K562 (cell line): ENCODE measurements at regions not wholly inside any gene's neighbourhood (a gene's known extent, or its start where the extent isn't known, plus 50 kb on each side); places are given as distances from the start of the nearest gene placed in this dataset.

Experiments used
- ATAC-seq: fragments of 200-7000 bp; cut with Tn5 transposase; 3 replicates; pipeline ENCODE4 v1.9.1; 2020; ENCODE audit warnings: moderate library complexity
- BruUV-seq: library from RNA; stranded (reverse); fragments of 400-500 nt; replicated peaks from 2 replicates; lab custom pipeline; 2021; lab: Mats Ljungman, UMichigan
- CTCF ChIA-PET: fragments of 300-600 bp; formaldehyde crosslinking; extraction: SDS; loops from one replicate; lab custom pipeline; 2021; ENCODE audit warnings: low intra/inter-chr PET ratio; lab: Yijun Ruan, JAX
- POLR2A ChIA-PET: fragments of 300-600, 350-650 bp; sonication (Branson Sonifier 250); formaldehyde crosslinking; extraction: SDS; loops from one replicate; lab custom pipeline; 2021; ENCODE audit warnings: antibody characterized with exemption, inconsistent platforms; lab: Yijun Ruan, JAX
- DNase-seq, 4 experiments: peaks; one replicate each; pipeline versions ENCODE4 v3.0.0 to v3.0.0-alpha.2; 2011 to 2018; ENCODE audit warnings: low spot score in 3 of 4, mixed read lengths in 3 of 4; ENCODE audit errors: extremely low read depth in 1 of 4
- FAIRE-seq: peaks from 2 replicates; lab custom pipeline; 2011; peaks lifted over from hg19 to GRCh38; lab: Jason Lieb, UNC
- H2AFZ ChIP-seq: 2 replicates; pipeline ENCODE4 v1.6.0; 2011; ENCODE audit warnings: low read depth, low read length, control low read depth, inconsistent platforms
- H3K27ac ChIP-seq: fragments of 200-600 bp; 3 replicates; pipeline ENCODE4 v1.8.0; 2011; ENCODE audit warnings: low read depth, mild to moderate bottlenecking, control low read depth, inconsistent platforms, low read length, moderate library complexity, mixed read lengths; ENCODE audit errors: extremely low read depth
- H3K27me3 ChIP-seq, 2 experiments: fragments of 300-600 bp in 1 of 2; 2 replicates in 1 of 2; 3 replicates in 1 of 2; pipeline versions ENCODE4 v1.6.0 to v1.8.0; 2011; ENCODE audit warnings: inconsistent platforms in 2 of 2, low read length in 2 of 2, mild to moderate bottlenecking in 1 of 2, mixed read lengths in 1 of 2, moderate library complexity in 1 of 2; ENCODE audit not compliant: control insufficient read depth in 2 of 2, insufficient read depth in 2 of 2
- H3K36me3 ChIP-seq: fragments of 300-600 bp; 3 replicates; pipeline ENCODE4 v1.8.0; 2011; ENCODE audit warnings: mild to moderate bottlenecking, low read length, inconsistent platforms; ENCODE audit not compliant: control insufficient read depth, insufficient read depth
- H3K4me1 ChIP-seq, 2 experiments: fragments of 200-600 bp in 1 of 2; replicated peaks in 1 of 2; 2 replicates in 1 of 2; 3 replicates in 1 of 2; pipeline versions ENCODE4 v1.5.1 to v1.8.0; 2011; ENCODE audit warnings: inconsistent platforms in 2 of 2, low read length in 2 of 2, mild to moderate bottlenecking in 1 of 2, mixed read lengths in 1 of 2, moderate library complexity in 1 of 2; ENCODE audit not compliant: control insufficient read depth in 2 of 2, insufficient read depth in 2 of 2
- H3K4me2 ChIP-seq: 2 replicates; pipeline ENCODE4 v1.6.1; 2011; ENCODE audit warnings: low read length, control low read depth, inconsistent platforms, mixed read lengths; ENCODE audit not compliant: insufficient read depth
- H3K4me3 ChIP-seq: fragments of 200-600 bp; sonication (generic), shearing (Covaris generic); 2 replicates; pipeline ENCODE4 v1.5.1; 2016; ENCODE audit warnings: control low read depth, inconsistent platforms
- H3K79me2 ChIP-seq: fragments of 200-600 bp; 3 replicates; pipeline ENCODE4 v1.8.0; 2011; ENCODE audit warnings: low read length, inconsistent platforms; ENCODE audit not compliant: control insufficient read depth, insufficient read depth
- H3K9ac ChIP-seq, 2 experiments: 2 replicates each; pipeline versions ENCODE4 v1.6.0 to v1.6.1; 2011; ENCODE audit warnings: low read depth in 2 of 2, low read length in 2 of 2, control low read depth in 1 of 2, inconsistent platforms in 1 of 2, mild to moderate bottlenecking in 1 of 2, mixed read lengths in 1 of 2; ENCODE audit not compliant: insufficient read depth in 1 of 2
- H3K9me1 ChIP-seq: one replicate; pipeline ENCODE4 v1.6.0; 2011; ENCODE audit warnings: inconsistent platforms, mild to moderate bottlenecking, low read length, moderate library complexity; ENCODE audit not compliant: control insufficient read depth, insufficient read depth
- H3K9me3 ChIP-seq: replicated peaks from 2 replicates; pipeline ENCODE4 v1.5.1; 2011; ENCODE audit warnings: low read depth, low read length, inconsistent platforms; ENCODE audit not compliant: control insufficient read depth, insufficient read depth
- H4K20me1 ChIP-seq: replicated peaks from 2 replicates; pipeline ENCODE4 v1.6.1; 2011; ENCODE audit warnings: low read length, inconsistent platforms, mixed read lengths; ENCODE audit not compliant: control insufficient read depth, insufficient read depth
- ARID2 ChIP-seq: fragments of 450-650 bp; IDR thresholded peaks from 2 replicates; pipeline ENCODE4 v1.6.1; 2017; ENCODE audit warnings: antibody characterized with exemption, mild to moderate bottlenecking
- CUX1 ChIP-seq: fragments of 200-800 bp; sonication (Bioruptor generic); IDR thresholded peaks from 2 replicates; pipeline ENCODE4 v1.6.1; 2016; ENCODE audit warnings: missing genetic modification characterization, missing compliant biosample characterization
- HDAC6 ChIP-seq: IDR thresholded peaks from 2 replicates; pipeline ENCODE4 v1.6.1; 2012; ENCODE audit warnings: low read depth, mild to moderate bottlenecking, control low read depth, inconsistent platforms, low read length, moderate library complexity
- NFE2 ChIP-seq: IDR thresholded peaks from 2 replicates; pipeline ENCODE4 v1.6.1; 2014; ENCODE audit warnings: antibody characterized with exemption, low read depth
- POLR2A ChIP-seq: fragments of 450-650 bp; conservative IDR thresholded peaks from 2 replicates; pipeline ENCODE4 v1.6.1; 2016
- PRPF4 ChIP-seq: fragments of 200-400 bp; formaldehyde crosslinking; IDR thresholded peaks from one replicate; pipeline ENCODE4 v1.6.1; 2017; ENCODE audit warnings: low read length, low read depth, mild to moderate bottlenecking; ENCODE audit not compliant: insufficient read depth, poor library complexity, severe bottlenecking
- TFAM ChIP-seq: fragments of 250-450 bp; sonication (Bioruptor Pico); conservative IDR thresholded peaks from 2 replicates; pipeline ENCODE4 v1.5.0; 2021; ENCODE audit warnings: mild to moderate bottlenecking, moderate library complexity
- USF1 ChIP-seq: sonication (generic); formaldehyde crosslinking; IDR thresholded peaks from 2 replicates; pipeline ENCODE4 v1.9.0; 2022; ENCODE audit warnings: mild to moderate bottlenecking, missing genetic modification reagents
- WGBS: fragments of 100-300 bp; shearing (Covaris generic); methylation state at CpG from one replicate; pipeline ENCODE4 v1.1.6; 2016; ENCODE audit warnings: low coverage, mixed read lengths; ENCODE audit not compliant: insufficient coverage; ENCODE audit errors: missing lambda C conversion rate; 5-methylcytosine and 5-hydroxymethylcytosine counted together
- in situ Hi-C: fragments of 300-500 bp; cut with MboI; formaldehyde crosslinking; loops from 4 replicates; pipeline ENCODE4 v1.15.0; 2018; ENCODE audit warnings: inconsistent platforms, mixed read lengths
- intact Hi-C: fragments of 100-400 bp; cut with micrococcal nuclease; formaldehyde crosslinking; loops from 2 replicates; pipeline ENCODE4 v1.14.2; 2022
- TF ChIP-seq, protein P1 (sequence below): fragments of 250-450 bp; sonication (Bioruptor Pico); IDR thresholded peaks from 2 replicates; pipeline ENCODE4 v1.4.0; 2020
- TF ChIP-seq, protein P2 (sequence below): sonication (generic); formaldehyde crosslinking; IDR thresholded peaks from 2 replicates; pipeline ENCODE4 v1.8.0; 2022; ENCODE audit warnings: mild to moderate bottlenecking, missing genetic modification reagents

GRCh38 chr13:76641056-76641455, 245.1 kb downstream of the KCTD12 start:
- no peak for ATAC-seq
- Histone ChIP-seq H3K9me1 (no peaks in the 10 kb centered on the region), H3K9ac (no peak overlapping the region), H2AFZ (no peak overlapping the region), H3K79me2 (no peaks in the 10 kb centered on the region), H3K36me3 (no peaks in the 10 kb centered on the region), H3K9me3 (no peaks in the 10 kb centered on the region), H4K20me1 (no peaks in the 10 kb centered on the region), H3K27me3 (no peaks in the 10 kb centered on the region), H3K27ac (no peak overlapping the region), H3K4me1 (no peaks in the 10 kb centered on the region), H3K4me3 (no peak overlapping the region), H3K4me2 (no peak overlapping the region)
- no peak for DNase-seq
- ChIA-PET POLR2A (no interaction called here), CTCF (no interaction called here)
- TF ChIP-seq PRPF4 (no peak), CUX1 (CRISPR knock-in tag) (no peak), TFAM (CRISPR knock-in tag) (no peak), ARID2 (no peak), HDAC6 (no peak), NFE2 (no peak), POLR2A (no peak), USF1 (CRISPR knock-in tag) (no peak)
- TF ChIP-seq, protein P1, sequence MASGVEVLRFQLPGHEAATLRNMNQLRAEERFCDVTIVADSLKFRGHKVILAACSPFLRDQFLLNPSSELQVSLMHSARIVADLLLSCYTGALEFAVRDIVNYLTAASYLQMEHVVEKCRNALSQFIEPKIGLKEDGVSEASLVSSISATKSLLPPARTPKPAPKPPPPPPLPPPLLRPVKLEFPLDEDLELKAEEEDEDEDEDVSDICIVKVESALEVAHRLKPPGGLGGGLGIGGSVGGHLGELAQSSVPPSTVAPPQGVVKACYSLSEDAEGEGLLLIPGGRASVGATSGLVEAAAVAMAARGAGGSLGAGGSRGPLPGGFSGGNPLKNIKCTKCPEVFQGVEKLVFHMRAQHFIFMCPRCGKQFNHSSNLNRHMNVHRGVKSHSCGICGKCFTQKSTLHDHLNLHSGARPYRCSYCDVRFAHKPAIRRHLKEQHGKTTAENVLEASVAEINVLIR (CRISPR knock-in tag) = no peak
- TF ChIP-seq, protein P2, sequence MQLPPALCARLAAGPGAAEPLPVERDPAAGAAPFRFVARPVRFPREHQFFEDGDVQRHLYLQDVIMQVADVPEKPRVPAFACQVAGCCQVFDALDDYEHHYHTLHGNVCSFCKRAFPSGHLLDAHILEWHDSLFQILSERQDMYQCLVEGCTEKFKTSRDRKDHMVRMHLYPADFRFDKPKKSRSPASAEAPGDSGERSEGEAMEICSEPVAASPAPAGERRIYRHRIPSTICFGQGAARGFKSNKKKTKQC (CRISPR knock-in tag) = no peak
- in situ Hi-C loops (no loop called here), intact Hi-C loops (no loop called here)
- no TSS peak for BruUV-seq
- no peak for FAIRE-seq
- WGBS = 0% methylated on average over 1 of the region's 1 CpG
